HCT116 (cell line): ENCODE measurements at regions not wholly inside any gene's neighbourhood (a gene's known extent, or its start where the extent isn't known, plus 50 kb on each side); places are given as distances from the start of the nearest gene placed in this dataset.
"Not testable (repeated sequence)": the region's sequence is repeated elsewhere in the genome, so short reads cannot be mapped to it uniquely, and the experiment has no call there.

Experiments used
- ATAC-seq: fragments of 200-7000 bp; cut with Tn5 transposase; 2 replicates; pipeline ENCODE4 v1.9.1; 2020; ENCODE audit warnings: mild to moderate bottlenecking, moderate library complexity
- BruUV-seq: library from RNA; stranded (reverse); fragments of 400-500 nt; replicated peaks from 2 replicates; lab custom pipeline; 2021; lab: Mats Ljungman, UMichigan
- CTCF ChIA-PET: fragments of 300-600 bp; sonication (Branson Sonifier 250); formaldehyde crosslinking; loops from one replicate; lab custom pipeline; 2021; ENCODE audit warnings: antibody characterized with exemption; lab: Charles Lee
- POLR2A ChIA-PET: fragments of 300-600, 350-600 bp; sonication (Branson Sonifier 250); formaldehyde crosslinking; loops from one replicate; lab custom pipeline; 2021; ENCODE audit warnings: antibody characterized with exemption; lab: Charles Lee
- RAD21 ChIA-PET, 2 experiments: fragments of 300-600 bp; sonication (Branson Sonifier 250); formaldehyde crosslinking; loops; one replicate each; lab custom pipeline; 2023; ENCODE audit warnings: low total read pairs in 2 of 2; ENCODE audit not compliant: uncharacterized antibody in 2 of 2, unreplicated experiment in 2 of 2, low non-redundant PET in 1 of 2; lab: Charles Lee
- DNase-seq: peaks from one replicate; pipeline ENCODE4 v3.0.0-alpha.2; 2010; ENCODE audit warnings: low read depth, low spot score
- H2AFZ ChIP-seq: fragments of 200-600 bp; shearing (Covaris generic), sonication (generic); 2 replicates; pipeline ENCODE4 v1.6.1; 2017; ENCODE audit warnings: low read depth, mixed run types, mixed read lengths, antibody characterized with exemption, low read length; ENCODE audit not compliant: poor library complexity, severe bottlenecking
- H3K27ac ChIP-seq: 2 replicates; pipeline ENCODE4 v1.5.1; 2012; ENCODE audit warnings: low read depth, low read length
- H3K27me3 ChIP-seq: fragments of 200-600 bp; sonication (generic); 2 replicates; pipeline ENCODE4 v1.6.1; 2016; ENCODE audit warnings: mixed run types, low read length, mixed read lengths; ENCODE audit not compliant: insufficient read depth
- H3K36me3 ChIP-seq, 2 experiments: fragments of 200-500 bp in 1 of 2; fragments of 200-600 bp in 1 of 2; sonication (Bioruptor generic) in 1 of 2; sonication (generic) in 1 of 2; 2 replicates each; pipeline versions ENCODE4 v1.5.1 to v1.6.1; 2014 to 2016; ENCODE audit warnings: low read length in 2 of 2, inconsistent platforms in 1 of 2, mixed read lengths in 1 of 2, mixed run types in 1 of 2; ENCODE audit not compliant: insufficient read depth in 2 of 2, control insufficient read depth in 1 of 2
- H3K4me1 ChIP-seq, 2 experiments: fragments of 200-600 bp in 1 of 2; sonication (generic) in 1 of 2; 2 replicates each; pipeline versions ENCODE4 v1.5.1 to v1.6.1; 2012 to 2017; ENCODE audit warnings: low read length in 2 of 2, inconsistent platforms in 1 of 2, mild to moderate bottlenecking in 1 of 2, mixed read lengths in 1 of 2, mixed run types in 1 of 2, moderate library complexity in 1 of 2; ENCODE audit not compliant: insufficient read depth in 2 of 2, control insufficient read depth in 1 of 2
- H3K4me2 ChIP-seq: fragments of 200-600 bp; sonication (generic); 2 replicates; pipeline ENCODE4 v1.6.1; 2017; ENCODE audit warnings: mixed run types, low read length, mixed read lengths
- H3K4me3 ChIP-seq, 2 experiments: fragments of 200-600 bp in 1 of 2; sonication (generic) in 1 of 2; replicated peaks in 1 of 2; 2 replicates each; pipeline ENCODE4 v1.5.1; 2011 to 2016; ENCODE audit warnings: low read length in 2 of 2, control low read depth in 1 of 2, low read depth in 1 of 2, mild to moderate bottlenecking in 1 of 2, mixed read lengths in 1 of 2, mixed run types in 1 of 2
- H3K79me2 ChIP-seq: fragments of 200-600 bp; sonication (generic); 2 replicates; pipeline ENCODE4 v1.6.1; 2017; ENCODE audit warnings: mild to moderate bottlenecking, mixed run types, low read length, moderate library complexity, mixed read lengths; ENCODE audit not compliant: insufficient read depth
- H3K9ac ChIP-seq: fragments of 200-600 bp; sonication (generic); 2 replicates; pipeline ENCODE4 v1.6.1; 2016; ENCODE audit warnings: low read length, mixed read lengths
- H3K9me2 ChIP-seq: fragments of 200-600 bp; sonication (generic), shearing (Covaris generic); 2 replicates; pipeline ENCODE4 v1.6.1; 2017; ENCODE audit warnings: mixed run types, mild to moderate bottlenecking, moderate library complexity; ENCODE audit not compliant: insufficient read depth
- H3K9me3 ChIP-seq, 2 experiments: fragments of 200-500 bp in 1 of 2; fragments of 200-600 bp in 1 of 2; sonication (Bioruptor generic) in 1 of 2; sonication (generic) in 1 of 2; 2 replicates each; pipeline ENCODE4 v1.6.1; 2014 to 2017; ENCODE audit warnings: low read length in 2 of 2, mixed read lengths in 2 of 2, inconsistent platforms in 1 of 2, low read depth in 1 of 2, mild to moderate bottlenecking in 1 of 2, mixed run types in 1 of 2, moderate library complexity in 1 of 2; ENCODE audit not compliant: control insufficient read depth in 1 of 2, insufficient read depth in 1 of 2
- H4K20me1 ChIP-seq: fragments of 200-600 bp; sonication (generic), shearing (Covaris generic); 2 replicates; pipeline ENCODE4 v1.6.1; 2017; ENCODE audit warnings: mixed run types, mild to moderate bottlenecking, moderate library complexity; ENCODE audit not compliant: insufficient read depth
- intact Hi-C: fragments of 100-400 bp; cut with micrococcal nuclease; formaldehyde crosslinking; loops from 2 replicates; pipeline ENCODE4 v1.10.0; 2022

- H3K4me1 ChIP-seq, H3K9ac ChIP-seq, CTCF ChIA-PET, H3K27me3 ChIP-seq, ATAC-seq, BruUV-seq, DNase-seq, H3K9me2 ChIP-seq, RAD21 ChIA-PET, H3K36me3 ChIP-seq, H3K9me3 ChIP-seq, POLR2A ChIA-PET, H3K27ac ChIP-seq, H3K79me2 ChIP-seq, H4K20me1 ChIP-seq, intact Hi-C loops, H3K4me3 ChIP-seq, H2AFZ ChIP-seq, H3K4me2 ChIP-seq: not testable (repeated sequence)
Measured at GRCh38 chr5:34156703-34157414, 113.8 kb upstream of the C1QTNF3 start.

- CTCF ChIA-PET, ATAC-seq, H3K79me2 ChIP-seq, H3K27me3 ChIP-seq, intact Hi-C loops, BruUV-seq, H4K20me1 ChIP-seq, POLR2A ChIA-PET, H3K9me2 ChIP-seq, H3K36me3 ChIP-seq, H3K9me3 ChIP-seq, H3K9ac ChIP-seq, H3K4me3 ChIP-seq, DNase-seq, H2AFZ ChIP-seq, H3K27ac ChIP-seq, H3K4me1 ChIP-seq, RAD21 ChIA-PET, H3K4me2 ChIP-seq: not testable (repeated sequence)
Measured at GRCh38 chr5:34160904-34161303, 117.9 kb upstream of the C1QTNF3 start.

- POLR2A ChIA-PET, H3K9ac ChIP-seq, H3K9me3 ChIP-seq, H3K79me2 ChIP-seq, H3K4me2 ChIP-seq, ATAC-seq, H4K20me1 ChIP-seq, H3K4me1 ChIP-seq, H3K9me2 ChIP-seq, H3K4me3 ChIP-seq, H3K27me3 ChIP-seq, H3K36me3 ChIP-seq, H3K27ac ChIP-seq, BruUV-seq, intact Hi-C loops, CTCF ChIA-PET, DNase-seq, H2AFZ ChIP-seq, RAD21 ChIA-PET: not testable (repeated sequence)
Measured at GRCh38 chr5:34171398-34171797, 128.4 kb upstream of the C1QTNF3 start.

- ATAC-seq, H3K4me1 ChIP-seq, POLR2A ChIA-PET, intact Hi-C loops, CTCF ChIA-PET, H2AFZ ChIP-seq, H3K9ac ChIP-seq, H3K9me3 ChIP-seq, H4K20me1 ChIP-seq, DNase-seq, H3K27ac ChIP-seq, H3K4me3 ChIP-seq, H3K4me2 ChIP-seq, RAD21 ChIA-PET, H3K27me3 ChIP-seq, H3K79me2 ChIP-seq, BruUV-seq, H3K36me3 ChIP-seq, H3K9me2 ChIP-seq: not testable (repeated sequence)
Measured at GRCh38 chr5:34179453-34180190, 136.6 kb upstream of the C1QTNF3 start.
